ENCODE measurements at regions not wholly inside any gene's neighbourhood (a gene's known extent, or its start where the extent isn't known, plus 50 kb on each side); places are given as distances from the start of the nearest gene placed in this dataset.

- DNase-seq (no peak), ATAC-seq (no peak)
- ChIA-PET CTCF (no interaction called here), POLR2A (ENCODE audit: unreplicated experiment) (no interaction called here)
- Histone ChIP-seq H3K9me3 (ENCODE audit: low read length) (no peaks in the 10 kb centered on the region), H3K27ac (ENCODE audit: low read length) (no peak overlapping the region), H4K20me1 (ENCODE audit: low read length) (no peaks in the 10 kb centered on the region), H3K4me2 (ENCODE audit: low read length) (no peak overlapping the region), H3K79me2 (ENCODE audit: low read length) (no peaks in the 10 kb centered on the region), H3K27me3 (ENCODE audit: low read length) (no peaks in the 10 kb centered on the region), H3K36me3 (ENCODE audit: low read depth, low read length) (no peaks in the 10 kb centered on the region), H3K9me2 (replicated peaks; ENCODE audit: low read length) (no peaks in the 10 kb centered on the region), H3K4me3 (ENCODE audit: low read length) (no peak overlapping the region), H3K9ac (ENCODE audit: low read length) (no peak overlapping the region), H3K4me1 (ENCODE audit: insufficient read depth, low read length) (no peaks in the 10 kb centered on the region), H2AFZ (ENCODE audit: low read length) (no peak overlapping the region), H3F3A (ENCODE audit: low read length, unreplicated experiment) (no peaks in the 10 kb centered on the region)
- no TSS peak for BruUV-seq (replicated peaks)
- intact Hi-C loops (cut with micrococcal nuclease): no loop called here
- no peak for TF ChIP-seq EZH2 (IDR thresholded peaks at IDR 0.05; ENCODE audit: low read length, unreplicated experiment)
Observed at GRCh38 chr13:58919551-58919950, 1244.2 kb downstream of the DIAPH3 start.

DNA sequence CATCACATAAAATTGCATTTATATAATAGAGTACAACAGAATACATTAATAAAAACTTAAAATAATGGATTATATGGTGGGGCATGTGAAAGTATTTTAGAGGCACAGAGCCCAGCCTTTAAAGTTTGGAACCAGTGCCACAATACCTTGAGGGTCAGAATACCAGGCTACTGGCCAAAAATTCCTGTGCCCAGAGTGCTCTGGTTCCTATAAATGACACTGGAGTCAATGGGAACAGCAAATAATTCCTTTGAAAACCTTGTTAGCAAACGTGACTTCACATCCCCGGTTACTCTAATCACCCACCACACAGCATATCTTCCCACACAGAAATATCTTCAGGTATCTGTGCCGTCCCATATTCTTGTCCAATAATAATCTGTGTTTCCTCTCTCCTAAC, 1242.6 kb downstream of the DIAPH3 start:
- DNase-seq: no peak
- Histone ChIP-seq H3K27me3 (ENCODE audit: low read length) (no peaks in the 10 kb centered on the region), H3K79me2 (ENCODE audit: low read length) (no peaks in the 10 kb centered on the region), H3K36me3 (ENCODE audit: low read depth, low read length) (no peaks in the 10 kb centered on the region), H3K9me3 (ENCODE audit: low read length) (no peaks in the 10 kb centered on the region), H3F3A (ENCODE audit: low read length, unreplicated experiment) (no peaks in the 10 kb centered on the region), H3K27ac (ENCODE audit: low read length) (no peak overlapping the region), H3K4me2 (ENCODE audit: low read length) (no peak overlapping the region), H4K20me1 (ENCODE audit: low read length) (no peaks in the 10 kb centered on the region), H3K9ac (ENCODE audit: low read length) (no peak overlapping the region), H3K4me1 (ENCODE audit: insufficient read depth, low read length) (no peaks in the 10 kb centered on the region), H3K9me2 (replicated peaks; ENCODE audit: low read length) (no peaks in the 10 kb centered on the region), H2AFZ (ENCODE audit: low read length) (no peak overlapping the region), H3K4me3 (ENCODE audit: low read length) (no peak overlapping the region)
- no peak for ATAC-seq
- intact Hi-C loops (cut with micrococcal nuclease): no loop called here
- no TSS peak for BruUV-seq (replicated peaks)
- ChIA-PET POLR2A (ENCODE audit: unreplicated experiment) (no interaction called here), CTCF (no interaction called here)
- no peak for TF ChIP-seq EZH2 (IDR thresholded peaks at IDR 0.05; ENCODE audit: low read length, unreplicated experiment)
- TF ChIP-seq CTCF (conservative IDR thresholded peaks at IDR 0.05; ENCODE audit: low read depth, low read length): no peak
- no peak for TF ChIP-seq EZH2phosphoT487 (IDR thresholded peaks at IDR 0.05; ENCODE audit: borderline replicate concordance, low read length)

DNA sequence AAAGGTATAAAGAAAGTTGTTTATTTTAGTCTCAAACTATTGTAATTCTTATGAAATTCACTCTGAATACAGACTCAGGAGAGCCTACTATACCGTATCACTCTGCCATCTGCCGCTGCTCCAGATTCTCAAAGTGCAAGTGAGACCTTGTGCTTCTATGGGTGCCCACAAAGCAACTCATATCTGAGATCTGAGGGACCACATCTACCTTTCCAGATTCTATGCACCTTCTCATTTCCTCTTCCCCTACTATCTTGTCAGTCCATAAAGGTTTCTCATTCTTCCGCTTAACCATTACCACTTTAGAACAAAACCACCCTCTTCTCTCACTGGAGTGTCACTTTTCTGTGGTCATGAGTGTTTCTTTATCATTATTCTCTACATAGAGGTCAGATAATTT, 1236.9 kb downstream of the DIAPH3 start:
- Histone ChIP-seq H2AFZ (ENCODE audit: low read length) (no peak overlapping the region), H3K4me3 (ENCODE audit: low read length) (no peak overlapping the region), H3K27ac (ENCODE audit: low read length) (no peak overlapping the region), H3K4me2 (ENCODE audit: low read length) (no peak overlapping the region), H3K79me2 (ENCODE audit: low read length) (no peaks in the 10 kb centered on the region), H3K36me3 (ENCODE audit: low read depth, low read length) (no peaks in the 10 kb centered on the region), H3K9me3 (ENCODE audit: low read length) (no peaks in the 10 kb centered on the region), H4K20me1 (ENCODE audit: low read length) (no peaks in the 10 kb centered on the region), H3F3A (ENCODE audit: low read length, unreplicated experiment) (no peaks in the 10 kb centered on the region), H3K4me1 (ENCODE audit: insufficient read depth, low read length) (no peaks in the 10 kb centered on the region), H3K9ac (ENCODE audit: low read length) (no peak overlapping the region), H3K27me3 (ENCODE audit: low read length) (no peaks in the 10 kb centered on the region), H3K9me2 (replicated peaks; ENCODE audit: low read length) (no peaks in the 10 kb centered on the region)
- ChIA-PET POLR2A (ENCODE audit: unreplicated experiment) (no interaction called here), CTCF (no interaction called here)
- no peak for TF ChIP-seq CTCF (conservative IDR thresholded peaks at IDR 0.05; ENCODE audit: low read depth, low read length)
- no peak for TF ChIP-seq EZH2 (IDR thresholded peaks at IDR 0.05; ENCODE audit: low read length, unreplicated experiment)
- no peak for TF ChIP-seq EZH2phosphoT487 (IDR thresholded peaks at IDR 0.05; ENCODE audit: borderline replicate concordance, low read length)
- intact Hi-C loops (cut with micrococcal nuclease): no loop called here
- ATAC-seq: no peak
- DNase-seq: no peak
- no TSS peak for BruUV-seq (replicated peaks)
